Fibroblast of gingiva (primary cell): ENCODE measurements at regions not wholly inside any gene's neighbourhood (a gene's known extent, or its start where the extent isn't known, plus 50 kb on each side); places are given as distances from the start of the nearest gene placed in this dataset.

Experiments
- DNase-seq: peaks from one replicate; pipeline ENCODE4 v3.0.0-alpha.2; 2011; ENCODE audit warnings: low read depth

GRCh38 chr3:132904-133303 lies 63.7 kb upstream of the CHL1 start:
- no peak for DNase-seq

GRCh38 chr3:140748-141330 lies 55.7 kb upstream of the CHL1 start:
- DNase-seq = no peak
